BJ (cell line): ENCODE measurements at regions not wholly inside any gene's neighbourhood (a gene's known extent, or its start where the extent isn't known, plus 50 kb on each side); places are given as distances from the start of the nearest gene placed in this dataset.

ENCODE experiments used
- CTCF ChIA-PET: fragments of 350-600 bp; formaldehyde crosslinking; extraction: SDS; loops from one replicate; lab custom pipeline; 2021; ENCODE audit warnings: antibody characterized with exemption, inconsistent platforms; lab: Yijun Ruan, JAX
- POLR2A ChIA-PET: fragments of 300-600 bp; sonication (Branson Sonifier 250); formaldehyde crosslinking; extraction: SDS; loops from one replicate; lab custom pipeline; 2021; ENCODE audit warnings: antibody characterized with exemption; lab: Charles Lee
- DNase-seq: peaks from one replicate; pipeline ENCODE4 v3.0.0-alpha.2; 2011; ENCODE audit warnings: low read depth
- H3K27me3 ChIP-seq: 2 replicates; pipeline ENCODE4 v1.6.0; 2011; ENCODE audit warnings: low read length; ENCODE audit not compliant: control insufficient read depth, insufficient read depth
- H3K36me3 ChIP-seq: 2 replicates; pipeline ENCODE4 v1.5.1; 2011; ENCODE audit warnings: low read length; ENCODE audit not compliant: control insufficient read depth, insufficient read depth
- H3K4me3 ChIP-seq: 2 replicates; pipeline ENCODE4 v1.5.1; 2011; ENCODE audit warnings: low read depth, mild to moderate bottlenecking, control low read depth, low read length
- TF ChIP-seq, protein P1 (sequence below): IDR thresholded peaks from 2 replicates; pipeline ENCODE4 v1.5.1; 2011; ENCODE audit warnings: low read depth, mild to moderate bottlenecking, control low read depth, inconsistent platforms, low read length, moderate library complexity; ENCODE audit not compliant: insufficient read depth

DNA sequence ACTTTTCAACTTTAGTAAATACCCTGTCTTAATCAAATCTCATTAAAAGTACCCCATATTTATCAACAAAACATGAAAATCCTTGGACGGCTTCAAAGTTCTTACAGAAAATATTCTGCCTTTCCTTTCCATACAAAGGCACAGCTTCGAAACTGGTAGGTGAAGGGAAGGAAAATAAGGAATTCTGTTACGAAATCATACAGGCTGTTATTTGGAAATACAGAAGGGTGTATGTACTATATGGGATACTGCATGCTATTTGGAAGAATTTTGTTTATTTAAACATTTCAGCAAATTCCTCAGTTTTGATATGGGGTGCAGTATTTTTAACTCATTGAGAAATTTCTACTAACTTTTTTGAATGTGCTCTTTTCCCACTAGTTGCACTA, 138.4 kb upstream of the BTN3A2 start:
- ChIA-PET CTCF (interaction anchor here (0.8 to 1.8 kb wide), 3 partner anchors 10 to 24 kb away, joined by 3 to 9 read pairs (median 3); a partner anchor contains a TSS), POLR2A (interaction anchor here (0.7 kb wide), 1 partner anchor 1675 kb away, joined by 3 read pairs; no protein-coding TSS in a partner anchor)
- TF ChIP-seq, protein P1, sequence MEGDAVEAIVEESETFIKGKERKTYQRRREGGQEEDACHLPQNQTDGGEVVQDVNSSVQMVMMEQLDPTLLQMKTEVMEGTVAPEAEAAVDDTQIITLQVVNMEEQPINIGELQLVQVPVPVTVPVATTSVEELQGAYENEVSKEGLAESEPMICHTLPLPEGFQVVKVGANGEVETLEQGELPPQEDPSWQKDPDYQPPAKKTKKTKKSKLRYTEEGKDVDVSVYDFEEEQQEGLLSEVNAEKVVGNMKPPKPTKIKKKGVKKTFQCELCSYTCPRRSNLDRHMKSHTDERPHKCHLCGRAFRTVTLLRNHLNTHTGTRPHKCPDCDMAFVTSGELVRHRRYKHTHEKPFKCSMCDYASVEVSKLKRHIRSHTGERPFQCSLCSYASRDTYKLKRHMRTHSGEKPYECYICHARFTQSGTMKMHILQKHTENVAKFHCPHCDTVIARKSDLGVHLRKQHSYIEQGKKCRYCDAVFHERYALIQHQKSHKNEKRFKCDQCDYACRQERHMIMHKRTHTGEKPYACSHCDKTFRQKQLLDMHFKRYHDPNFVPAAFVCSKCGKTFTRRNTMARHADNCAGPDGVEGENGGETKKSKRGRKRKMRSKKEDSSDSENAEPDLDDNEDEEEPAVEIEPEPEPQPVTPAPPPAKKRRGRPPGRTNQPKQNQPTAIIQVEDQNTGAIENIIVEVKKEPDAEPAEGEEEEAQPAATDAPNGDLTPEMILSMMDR, result no peak
- Histone ChIP-seq H3K27me3 (no peaks in the 10 kb centered on the region), H3K36me3 (no peaks in the 10 kb centered on the region), H3K4me3 (no peak overlapping the region)
- no peak for DNase-seq

DNA sequence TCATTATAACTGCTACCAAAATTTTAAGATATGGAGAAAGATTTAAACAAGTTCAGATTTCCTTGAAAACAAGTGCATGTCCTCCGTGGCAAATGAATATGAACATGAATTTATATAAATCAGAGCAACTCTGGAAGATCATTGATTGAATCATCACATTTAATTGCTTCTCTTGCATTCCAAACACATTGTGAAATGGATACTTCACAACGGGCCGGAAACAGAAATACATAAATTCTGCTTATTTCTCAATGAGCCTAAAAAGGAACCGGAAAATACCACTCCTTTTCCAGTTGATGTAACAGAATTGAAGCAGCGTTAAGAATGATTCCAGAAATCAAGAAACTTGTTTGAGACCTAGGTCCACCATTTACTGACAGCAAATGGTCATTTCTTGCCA, 134.6 kb upstream of the BTN3A2 start:
- ChIA-PET POLR2A (no interaction called here), CTCF (no interaction called here)
- TF ChIP-seq, protein P1, result no peak
- H3K36me3 ChIP-seq, result no peaks in the 10 kb centered on the region
- no peak overlapping the region for H3K4me3 ChIP-seq
- no peak for DNase-seq
- H3K27me3 ChIP-seq, result no peaks in the 10 kb centered on the region

DNA sequence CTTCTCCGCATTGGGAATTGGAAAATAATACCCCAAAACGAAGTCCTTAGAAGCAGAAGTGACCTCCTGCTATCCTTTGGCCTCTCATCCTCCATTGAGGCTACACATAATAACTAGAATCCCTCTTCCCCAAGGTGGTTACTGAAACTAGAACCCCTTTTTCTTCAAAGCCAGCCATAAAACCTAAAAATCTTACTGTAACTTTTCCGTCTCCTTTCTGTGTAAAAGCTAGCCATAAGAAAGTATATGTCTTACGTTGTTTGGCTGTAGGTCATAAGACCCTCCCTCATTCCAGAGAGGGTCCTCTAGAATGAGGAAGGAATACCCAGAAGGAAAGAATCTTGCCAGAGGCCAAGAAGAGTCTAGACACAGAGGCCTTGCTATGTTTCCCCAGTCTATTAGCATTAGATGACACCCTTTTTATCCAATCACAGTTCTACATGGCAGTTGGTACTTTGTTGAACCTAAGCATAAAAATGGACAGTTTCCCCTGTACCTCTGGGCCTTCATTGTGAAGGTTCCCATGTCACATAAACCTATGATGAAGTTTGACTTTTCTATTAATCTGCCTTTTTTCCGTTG, 133.9 kb upstream of the BTN3A2 start:
- no peaks in the 10 kb centered on the region for H3K27me3 ChIP-seq
- H3K4me3 ChIP-seq, result no peak overlapping the region
- H3K36me3 ChIP-seq, result no peaks in the 10 kb centered on the region
- TF ChIP-seq, protein P1, result no peak
- DNase-seq, result no peak
- POLR2A ChIA-PET, result no interaction called here
- CTCF ChIA-PET, result no interaction called here

DNA sequence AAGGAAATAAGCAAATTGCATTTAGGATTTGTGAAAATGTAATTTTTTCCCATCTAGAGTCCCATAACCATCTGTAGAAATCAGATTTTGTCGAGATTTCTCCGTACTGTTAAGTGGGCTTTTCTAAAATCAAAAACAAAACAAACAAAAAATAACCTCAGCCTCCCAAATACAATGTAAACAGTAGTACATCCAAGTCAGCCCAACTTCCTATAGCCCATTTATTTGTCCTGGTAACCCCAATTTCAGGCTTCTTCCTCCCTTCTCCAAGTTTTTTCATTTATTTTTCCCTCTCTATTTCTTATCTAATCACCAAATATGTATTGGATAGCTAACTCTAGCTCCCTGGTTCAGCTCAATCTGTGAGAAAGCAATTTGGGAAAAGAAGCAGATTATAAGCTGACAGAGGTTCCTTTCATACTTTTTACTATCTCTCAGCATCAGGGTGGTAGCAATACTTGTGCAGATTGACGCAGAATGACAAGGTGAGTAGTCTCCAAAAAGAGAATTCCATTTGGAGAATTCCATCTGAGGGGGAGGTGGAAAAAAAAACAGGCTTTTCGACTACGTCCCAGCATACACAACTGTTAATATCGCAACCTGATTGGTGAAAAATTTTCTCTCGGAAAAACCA, 132.6 kb upstream of the BTN3A2 start:
- Histone ChIP-seq H3K27me3 (no peaks in the 10 kb centered on the region), H3K4me3 (no peak overlapping the region), H3K36me3 (no peaks in the 10 kb centered on the region)
- ChIA-PET POLR2A (no interaction called here), CTCF (no interaction called here)
- DNase-seq, result no peak
- TF ChIP-seq, protein P1, result no peak

DNA sequence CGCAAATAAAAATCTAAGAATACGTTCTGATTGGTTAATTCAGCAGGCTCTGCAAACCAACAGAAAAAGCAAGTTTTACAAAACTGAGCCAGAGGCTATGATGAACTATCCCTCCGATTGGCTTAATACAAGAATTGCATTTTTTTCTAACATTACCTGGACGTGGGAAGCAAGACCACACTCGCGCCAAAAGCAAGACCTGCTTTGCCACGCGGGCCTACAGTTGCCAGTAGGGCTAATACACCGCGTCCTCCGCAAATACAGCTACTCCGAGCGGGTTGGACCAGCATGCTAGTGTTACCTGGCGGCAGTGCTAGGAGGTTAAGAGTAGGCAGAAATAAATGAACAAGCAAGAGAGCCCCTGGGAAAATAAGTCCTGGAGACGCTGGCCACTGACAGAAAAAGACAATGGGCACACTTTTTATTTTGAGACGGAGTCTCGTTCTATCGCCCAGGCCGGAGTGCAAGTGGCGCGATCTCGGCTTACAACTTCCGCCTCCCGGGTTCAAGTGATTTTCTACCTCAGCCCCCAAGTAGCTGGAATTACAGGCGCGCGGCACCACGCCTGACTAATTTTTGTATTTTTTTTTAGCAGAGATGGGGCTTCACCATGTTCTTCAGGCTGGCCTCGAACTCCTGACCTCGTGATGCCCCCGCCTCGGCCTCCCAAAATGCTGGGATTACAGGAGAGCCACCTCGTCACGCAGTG, 131.9 kb upstream of the BTN3A2 start:
- TF ChIP-seq, protein P1, result no peak
- ChIA-PET POLR2A (interaction anchor here (1.2 to 2.3 kb wide), 5 partner anchors 9 to 109 kb away, joined by 4 to 10 read pairs (median 5); a partner anchor contains a TSS), CTCF (interaction anchor here (0.7 to 1.3 kb wide), 3 partner anchors 8 to 37 kb away, joined by 3 to 5 read pairs (median 5); a partner anchor contains a TSS)
- no peaks in the 10 kb centered on the region for H3K36me3 ChIP-seq
- DNase-seq, result no peak
- H3K4me3 ChIP-seq, result peak overlapping the region; percentile 37
- H3K27me3 ChIP-seq, result no peaks in the 10 kb centered on the region
